ENCODE measurements at regions not wholly inside any gene's neighbourhood (a gene's known extent, or its start where the extent isn't known, plus 50 kb on each side); places are given as distances from the start of the nearest gene placed in this dataset.

DNA sequence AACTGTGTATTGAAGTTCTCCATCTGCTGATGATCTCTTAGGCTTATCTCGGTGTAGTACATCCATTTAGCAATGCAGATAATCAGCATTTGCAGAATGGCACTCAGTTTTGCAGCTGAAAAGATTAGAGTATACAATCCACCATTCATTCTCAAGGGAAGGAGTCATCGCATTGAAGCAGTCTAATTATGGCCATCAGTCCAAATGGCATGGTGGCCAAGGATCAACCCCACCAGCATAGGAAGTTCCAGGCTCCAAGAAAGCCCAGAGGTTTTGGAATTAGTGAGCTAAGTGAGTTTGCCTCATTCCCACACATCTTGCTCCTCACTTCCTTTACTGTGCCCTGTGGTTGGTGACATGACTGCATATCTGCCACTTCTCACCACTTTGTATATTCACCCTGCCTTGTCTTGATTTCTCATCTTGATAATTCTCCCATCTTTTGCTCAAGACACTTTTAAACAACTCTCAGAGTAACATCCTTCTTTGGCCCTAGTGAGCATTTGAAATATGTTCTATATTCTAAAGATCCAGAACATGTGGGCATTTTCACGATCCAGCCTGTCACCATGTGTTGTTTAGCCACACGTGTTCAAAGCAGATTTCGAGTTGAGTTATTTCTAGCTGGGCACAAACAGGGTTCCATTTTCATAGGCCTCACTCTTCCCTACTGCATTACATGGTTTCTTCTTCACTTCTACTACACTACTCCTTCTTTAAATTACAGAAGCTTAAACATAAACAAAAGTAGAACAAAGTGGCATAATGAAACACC is 1119.8 kb downstream of the TSN start:
- no peak for DNase-seq (ENCODE audit: insufficient read length, low spot score)
- no peak for FAIRE-seq

GRCh38 chr2:122883849-122884248 is 1128.4 kb downstream of the TSN start:
- no peak for DNase-seq (ENCODE audit: insufficient read length, low spot score)
- FAIRE-seq = no peak

DNA sequence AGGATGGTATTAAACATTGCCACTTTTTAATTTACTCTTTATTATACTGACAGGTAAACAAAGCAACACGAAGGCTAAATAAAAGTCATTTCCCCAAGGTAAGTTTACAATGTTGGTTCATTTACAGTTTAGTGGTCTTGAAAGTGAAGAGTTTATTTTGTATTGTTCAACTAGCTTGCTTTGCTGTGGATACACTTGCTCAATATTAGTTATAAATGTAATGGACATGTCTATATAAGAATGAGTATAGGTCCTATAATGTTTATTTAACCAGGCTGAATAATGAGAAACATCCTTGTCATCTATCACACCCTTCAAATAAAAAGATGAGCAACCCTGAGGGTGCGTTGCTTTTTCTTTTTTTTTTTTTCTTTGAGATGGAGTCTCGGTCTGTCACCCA is 1129.4 kb downstream of the TSN start:
- no peak for FAIRE-seq
- DNase-seq (ENCODE audit: insufficient read length, low spot score) = no peak

DNA sequence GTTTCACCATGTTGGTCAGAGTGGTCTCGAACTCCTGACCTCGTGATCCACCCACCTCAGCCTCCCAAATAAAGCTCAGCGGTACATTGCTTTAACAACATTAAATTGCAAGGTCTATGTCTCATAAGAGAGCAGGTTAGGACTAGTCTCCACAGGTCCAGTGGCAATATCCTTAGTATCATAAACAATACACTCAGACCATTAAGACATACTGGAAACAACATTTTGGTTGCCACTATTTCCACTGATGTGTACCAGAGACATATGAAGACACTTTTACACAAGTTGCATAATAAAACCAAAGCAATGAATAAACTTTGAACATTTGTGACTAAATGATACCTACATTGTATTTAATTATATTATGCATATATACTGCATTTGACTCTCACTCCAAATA is 1130.0 kb downstream of the TSN start:
- FAIRE-seq (no peak), DNase-seq (ENCODE audit: insufficient read length, low spot score) (no peak)

- FAIRE-seq = no peak
- DNase-seq (ENCODE audit: insufficient read length, low spot score) = no peak
These were observed 1131.2 kb downstream of the TSN start for GRCh38 chr2:122886479-122887145.

GRCh38 chr2:122899614-122900013 is 1125.5 kb upstream of the CNTNAP5 start:
- DNase-seq (ENCODE audit: insufficient read length, low spot score) = no peak
- no peak for FAIRE-seq

DNA sequence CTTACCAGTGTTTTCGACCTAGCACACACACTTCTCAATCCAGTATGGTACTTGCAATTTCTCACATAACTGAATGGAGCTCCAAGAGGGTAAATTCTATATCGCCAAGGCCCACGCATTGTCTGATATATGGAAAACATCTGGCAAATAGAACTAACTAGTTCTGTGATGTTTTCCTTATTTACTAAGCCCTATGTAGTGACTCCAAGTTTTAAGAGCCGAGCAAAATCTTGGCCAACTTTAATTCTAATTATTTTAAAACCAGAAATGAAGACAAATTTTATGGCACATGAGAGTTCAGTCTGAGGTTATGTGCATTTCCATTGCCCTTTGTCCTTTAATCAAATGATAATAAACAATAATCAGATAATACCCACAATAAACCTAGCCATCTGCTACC is 1119.7 kb upstream of the CNTNAP5 start:
- DNase-seq (ENCODE audit: insufficient read length, low spot score) (no peak), FAIRE-seq (no peak)

DNA sequence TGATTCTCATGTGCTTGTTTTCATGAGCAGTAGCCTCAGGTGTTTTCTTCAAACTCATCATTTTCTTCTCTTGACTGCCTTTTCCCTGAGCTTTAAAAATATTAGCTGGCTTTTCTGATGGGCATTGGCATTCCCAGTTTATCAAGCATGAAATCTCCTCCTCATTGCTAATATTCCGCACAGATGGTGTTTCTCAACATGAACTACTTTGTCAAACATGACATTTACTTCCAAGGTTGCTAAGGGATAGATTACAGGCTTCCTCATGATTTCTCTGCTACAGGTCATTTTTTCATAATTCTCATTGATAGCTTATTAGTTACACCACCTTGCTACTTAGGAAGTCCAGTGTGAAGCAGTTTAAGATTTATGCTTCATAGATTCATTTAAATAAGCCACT is 1116.9 kb upstream of the CNTNAP5 start:
- no peak for FAIRE-seq
- no peak for DNase-seq (ENCODE audit: insufficient read length, low spot score)

- FAIRE-seq (no peak), DNase-seq (ENCODE audit: insufficient read length, low spot score) (no peak)
These were observed 1097.9 kb upstream of the CNTNAP5 start for GRCh38 chr2:122927197-122927596.

- DNase-seq (ENCODE audit: insufficient read length, low spot score) = no peak
- FAIRE-seq = no peak
These were observed 1097.2 kb upstream of the CNTNAP5 start for GRCh38 chr2:122927710-122928557.

GRCh38 chr2:122929347-122929746 is 1095.7 kb upstream of the CNTNAP5 start:
- FAIRE-seq (no peak), DNase-seq (ENCODE audit: insufficient read length, low spot score) (no peak)

DNA sequence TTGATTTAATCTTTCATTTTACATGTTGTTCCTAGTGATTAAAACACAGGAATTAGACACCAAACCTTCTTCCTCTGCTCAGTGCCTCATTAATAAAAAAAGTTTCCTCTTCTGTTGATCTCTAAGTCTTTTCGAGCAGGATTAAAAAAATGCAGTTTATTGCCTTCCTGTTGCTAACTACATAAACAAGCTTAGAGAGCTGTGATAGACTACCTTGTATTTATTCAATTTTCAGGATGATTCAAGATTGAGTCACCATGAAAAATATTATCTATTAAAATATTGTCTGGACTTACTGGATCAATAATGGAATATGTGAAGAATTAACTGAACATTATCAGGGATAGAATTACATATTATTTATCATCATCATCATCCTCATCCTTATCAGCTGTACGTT is 1089.6 kb upstream of the CNTNAP5 start:
- DNase-seq (ENCODE audit: insufficient read length, low spot score) = no peak
- no peak for FAIRE-seq

DNA sequence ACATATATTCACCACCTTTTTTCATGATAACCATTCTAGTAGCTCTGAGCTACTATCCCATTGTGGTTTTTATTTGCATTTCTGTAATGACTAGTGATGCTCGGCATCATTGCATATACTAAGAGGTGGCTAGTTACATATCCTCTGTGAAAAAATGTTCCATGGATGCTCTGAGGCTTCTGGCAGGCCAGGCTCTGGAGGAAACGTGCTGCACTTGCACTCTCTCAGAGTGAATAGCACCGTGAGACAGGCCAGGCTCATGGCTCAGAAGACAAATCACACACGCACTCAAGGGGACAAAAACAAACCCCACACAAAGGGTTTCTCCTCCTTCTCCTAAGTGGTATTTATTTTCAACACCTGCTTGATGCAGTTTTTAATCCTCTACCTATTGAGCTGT is 1085.3 kb upstream of the CNTNAP5 start:
- no peak for DNase-seq (ENCODE audit: insufficient read length, low spot score)
- FAIRE-seq = no peak

- FAIRE-seq = no peak
- DNase-seq (ENCODE audit: insufficient read length, low spot score) = no peak
These were observed 1075.6 kb upstream of the CNTNAP5 start for GRCh38 chr2:122949523-122949922.

DNA sequence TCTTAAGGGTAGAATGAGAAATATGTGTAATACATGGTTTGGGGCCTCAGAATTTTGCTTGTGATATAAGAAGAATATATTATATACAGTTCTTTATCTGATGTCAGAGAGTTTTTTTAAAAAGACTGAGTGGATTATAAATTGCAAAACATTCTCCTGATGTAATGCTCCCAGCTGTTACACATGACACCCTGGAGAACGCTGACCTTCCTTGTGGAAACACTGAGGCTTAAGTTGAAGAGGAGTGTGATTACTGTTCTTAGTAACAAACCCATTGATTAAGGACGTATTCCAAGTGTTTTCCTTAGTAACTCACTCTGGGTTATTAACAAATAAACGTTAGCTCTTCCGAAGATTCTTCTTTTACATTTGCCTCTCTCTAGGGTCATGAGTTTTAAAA is 1069.3 kb upstream of the CNTNAP5 start:
- FAIRE-seq (no peak), DNase-seq (ENCODE audit: insufficient read length, low spot score) (no peak)

GRCh38 chr2:122960759-122961641 is 1064.1 kb upstream of the CNTNAP5 start:
- DNase-seq (ENCODE audit: insufficient read length, low spot score) (no peak), FAIRE-seq (no peak)

DNA sequence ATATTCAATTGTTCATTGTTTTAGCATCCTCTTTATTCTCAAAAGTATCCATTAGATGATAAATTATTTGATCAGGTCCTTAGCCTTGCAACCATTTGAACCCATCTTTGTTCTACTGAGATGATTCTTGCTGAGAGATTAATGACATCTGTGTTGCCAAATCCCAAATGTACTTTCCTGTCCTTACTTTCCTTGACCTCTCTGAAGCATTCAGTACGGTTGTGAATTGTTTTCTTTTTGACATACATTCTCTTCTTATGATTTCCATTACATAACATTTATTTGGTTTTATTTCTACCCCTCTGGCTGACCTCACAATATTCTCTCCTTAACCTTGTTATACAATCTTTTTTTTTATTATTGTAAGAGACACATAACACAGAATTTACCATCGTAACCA is 1058.6 kb upstream of the CNTNAP5 start:
- no peak for DNase-seq (ENCODE audit: insufficient read length, low spot score)
- FAIRE-seq = no peak

DNA sequence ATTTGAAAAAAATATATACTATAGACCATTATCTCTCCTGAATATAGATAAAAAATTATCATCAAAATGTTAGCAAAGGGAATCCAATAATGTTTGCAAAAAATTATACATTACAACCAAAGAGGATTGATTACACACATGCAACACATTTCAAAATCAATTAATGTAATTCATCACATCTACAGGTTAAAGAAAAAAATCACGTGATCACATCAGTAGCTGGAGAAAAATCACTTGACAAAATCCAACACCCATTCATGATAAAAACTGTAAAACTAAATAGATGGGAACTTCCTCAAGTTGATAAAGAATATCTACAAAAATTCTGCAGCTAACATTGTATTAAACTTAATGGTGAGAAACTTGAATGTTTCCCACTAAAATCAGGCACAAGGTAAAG is 1047.5 kb upstream of the CNTNAP5 start:
- no peak for FAIRE-seq
- no peak for DNase-seq (ENCODE audit: insufficient read length, low spot score)

DNA sequence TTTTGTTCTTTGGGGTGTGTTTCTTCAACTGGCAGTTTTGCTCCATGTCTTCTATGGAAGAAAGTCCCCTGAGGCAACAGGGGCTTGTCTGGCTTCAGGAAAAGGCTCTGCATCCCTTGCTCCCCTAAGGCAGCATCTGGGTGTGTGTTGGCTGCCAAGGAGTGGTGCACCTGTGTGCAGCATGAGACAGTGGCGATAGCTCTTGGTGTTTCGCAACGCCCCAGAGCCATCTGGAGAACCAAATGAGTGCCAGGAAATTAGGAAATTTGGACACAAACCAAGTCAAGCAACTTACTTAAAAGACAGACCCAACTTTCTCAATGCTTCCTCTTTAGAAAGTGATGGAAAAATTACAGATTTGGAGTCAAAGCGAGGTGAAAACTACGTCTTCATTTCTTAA is 1044.4 kb upstream of the CNTNAP5 start:
- DNase-seq (ENCODE audit: insufficient read length, low spot score) (no peak), FAIRE-seq (no peak)

DNA sequence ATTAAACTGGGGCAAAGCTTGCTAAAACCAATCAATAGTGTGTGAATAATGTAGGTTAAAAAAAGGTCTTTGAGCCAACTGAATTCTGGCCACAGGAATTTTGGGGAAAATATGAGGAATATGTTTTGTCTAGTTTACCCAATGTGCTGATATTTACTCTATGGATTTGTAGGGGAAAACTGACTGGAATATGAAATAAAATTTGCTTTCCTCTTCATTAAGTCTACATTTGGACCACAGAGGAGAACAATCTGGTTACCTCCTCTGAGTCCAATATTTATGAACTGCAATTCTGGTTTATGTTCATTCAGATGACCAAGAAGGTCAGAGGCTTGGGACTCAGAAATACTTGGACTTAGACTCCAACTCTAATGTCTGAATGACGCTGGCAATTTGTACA is 1042.2 kb upstream of the CNTNAP5 start:
- DNase-seq (ENCODE audit: insufficient read length, low spot score) = no peak

More for the DNA sequence above, 1042.2 kb upstream of the CNTNAP5 start:
- no peak for FAIRE-seq
